OCI-LY1 (cell line): ENCODE measurements at regions not wholly inside any gene's neighbourhood (a gene's known extent, or its start where the extent isn't known, plus 50 kb on each side); places are given as distances from the start of the nearest gene placed in this dataset.

Experiments
- CTCF ChIP-seq: fragments of 200-600 bp; sonication (generic), shearing (Covaris generic); IDR thresholded peaks from 2 replicates; pipeline ENCODE4 v1.5.1; 2017; ENCODE audit warnings: mild to moderate bottlenecking, antibody characterized with exemption, low read length, moderate library complexity, mixed read lengths
- EZH2 ChIP-seq: fragments of 200-600 bp; sonication (generic), shearing (Covaris generic); IDR thresholded peaks from 2 replicates; pipeline ENCODE4 v1.8.0; 2017; ENCODE audit warnings: borderline replicate concordance, mixed run types, mild to moderate bottlenecking, antibody characterized with exemption, low read length, moderate library complexity, mixed read lengths

- TF ChIP-seq EZH2 (no peak), CTCF (no peak)
Observed at GRCh38 chr4:56739066-56739777, 58.1 kb upstream of the HOPX start.
